ENCODE measurements at regions not wholly inside any gene's neighbourhood (a gene's known extent, or its start where the extent isn't known, plus 50 kb on each side); places are given as distances from the start of the nearest gene placed in this dataset.

DNA sequence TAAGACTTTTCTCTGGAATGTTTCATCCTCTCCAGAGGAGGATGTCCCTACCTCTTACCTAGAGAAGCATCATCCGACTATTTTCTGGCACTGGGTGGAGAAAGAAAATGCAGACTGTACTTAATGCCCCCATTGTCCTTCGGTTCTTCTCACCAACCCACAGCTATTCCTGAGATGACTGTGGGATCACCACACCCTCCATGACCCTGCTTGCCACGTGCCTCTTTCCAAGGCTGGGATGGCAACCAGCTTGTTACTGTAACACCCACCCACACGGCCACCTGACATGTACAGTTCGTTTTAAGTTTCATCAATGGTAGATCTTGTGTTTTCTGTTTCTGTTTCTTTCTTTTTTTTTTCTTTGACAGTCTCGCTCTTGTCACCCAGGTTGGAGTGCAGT lies 365.2 kb downstream of the FBXO15 start:
- TF ChIP-seq, protein P1, sequence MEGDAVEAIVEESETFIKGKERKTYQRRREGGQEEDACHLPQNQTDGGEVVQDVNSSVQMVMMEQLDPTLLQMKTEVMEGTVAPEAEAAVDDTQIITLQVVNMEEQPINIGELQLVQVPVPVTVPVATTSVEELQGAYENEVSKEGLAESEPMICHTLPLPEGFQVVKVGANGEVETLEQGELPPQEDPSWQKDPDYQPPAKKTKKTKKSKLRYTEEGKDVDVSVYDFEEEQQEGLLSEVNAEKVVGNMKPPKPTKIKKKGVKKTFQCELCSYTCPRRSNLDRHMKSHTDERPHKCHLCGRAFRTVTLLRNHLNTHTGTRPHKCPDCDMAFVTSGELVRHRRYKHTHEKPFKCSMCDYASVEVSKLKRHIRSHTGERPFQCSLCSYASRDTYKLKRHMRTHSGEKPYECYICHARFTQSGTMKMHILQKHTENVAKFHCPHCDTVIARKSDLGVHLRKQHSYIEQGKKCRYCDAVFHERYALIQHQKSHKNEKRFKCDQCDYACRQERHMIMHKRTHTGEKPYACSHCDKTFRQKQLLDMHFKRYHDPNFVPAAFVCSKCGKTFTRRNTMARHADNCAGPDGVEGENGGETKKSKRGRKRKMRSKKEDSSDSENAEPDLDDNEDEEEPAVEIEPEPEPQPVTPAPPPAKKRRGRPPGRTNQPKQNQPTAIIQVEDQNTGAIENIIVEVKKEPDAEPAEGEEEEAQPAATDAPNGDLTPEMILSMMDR (IDR thresholded peaks at IDR 0.05; ENCODE audit: unreplicated experiment), result no peak
- Mint-ChIP-seq H3K27ac (no peak overlapping the region), H3K4me3 (no peak overlapping the region), H3K4me1 (peaks cover 1% of the 10 kb centered on the region), H3K9me3 (peaks cover 4% of the 10 kb centered on the region), H3K36me3 (no peaks in the 10 kb centered on the region), H3K27me3 (ENCODE audit: low read depth) (peaks cover 13% of the 10 kb centered on the region)
- no peak for DNase-seq (ENCODE audit: low spot score in 2 of 2, unreplicated experiment in 2 of 2)

GRCh38 chr18:73780218-73780617 lies 367.4 kb downstream of the FBXO15 start:
- H3K27me3 Mint-ChIP-seq (ENCODE audit: low read depth), result peaks cover 13% of the 10 kb centered on the region

DNA sequence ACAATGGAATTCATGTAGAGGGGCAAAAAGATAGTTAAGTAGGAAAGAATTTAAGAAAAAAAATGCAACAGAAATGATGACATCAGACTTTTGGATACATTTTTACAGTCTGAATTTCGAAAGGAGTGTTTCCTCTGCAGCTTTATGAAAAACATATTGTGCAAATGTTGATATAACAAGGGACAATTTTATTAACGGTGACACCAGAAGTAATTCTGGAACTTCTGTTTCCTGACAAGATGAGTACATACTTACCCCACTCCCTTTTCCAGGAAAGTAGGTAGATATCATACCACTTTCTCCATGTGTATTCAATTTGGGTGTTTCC lies 369.6 kb downstream of the FBXO15 start:
- Mint-ChIP-seq H3K36me3 (no peaks in the 10 kb centered on the region), H3K4me1 (peaks cover 1% of the 10 kb centered on the region), H3K27ac (no peak overlapping the region), H3K27me3 (ENCODE audit: low read depth) (peaks cover 16% of the 10 kb centered on the region), H3K4me3 (no peak overlapping the region), H3K9me3 (no peaks in the 10 kb centered on the region)
- DNase-seq (ENCODE audit: low spot score in 2 of 2, unreplicated experiment in 2 of 2), result no peak
- TF ChIP-seq, protein P1 (IDR thresholded peaks at IDR 0.05; ENCODE audit: unreplicated experiment), result no peak

More at GRCh38 chr18:73780218-73780617, 367.4 kb downstream of the FBXO15 start:
- Mint-ChIP-seq H3K4me3 (no peak overlapping the region), H3K9me3 (peaks cover 4% of the 10 kb centered on the region), H3K4me1 (peaks cover 1% of the 10 kb centered on the region), H3K27ac (no peak overlapping the region), H3K36me3 (no peaks in the 10 kb centered on the region)
- TF ChIP-seq, protein P1 (IDR thresholded peaks at IDR 0.05; ENCODE audit: unreplicated experiment), result no peak
- no peak for DNase-seq (ENCODE audit: low spot score in 2 of 2, unreplicated experiment in 2 of 2)

DNA sequence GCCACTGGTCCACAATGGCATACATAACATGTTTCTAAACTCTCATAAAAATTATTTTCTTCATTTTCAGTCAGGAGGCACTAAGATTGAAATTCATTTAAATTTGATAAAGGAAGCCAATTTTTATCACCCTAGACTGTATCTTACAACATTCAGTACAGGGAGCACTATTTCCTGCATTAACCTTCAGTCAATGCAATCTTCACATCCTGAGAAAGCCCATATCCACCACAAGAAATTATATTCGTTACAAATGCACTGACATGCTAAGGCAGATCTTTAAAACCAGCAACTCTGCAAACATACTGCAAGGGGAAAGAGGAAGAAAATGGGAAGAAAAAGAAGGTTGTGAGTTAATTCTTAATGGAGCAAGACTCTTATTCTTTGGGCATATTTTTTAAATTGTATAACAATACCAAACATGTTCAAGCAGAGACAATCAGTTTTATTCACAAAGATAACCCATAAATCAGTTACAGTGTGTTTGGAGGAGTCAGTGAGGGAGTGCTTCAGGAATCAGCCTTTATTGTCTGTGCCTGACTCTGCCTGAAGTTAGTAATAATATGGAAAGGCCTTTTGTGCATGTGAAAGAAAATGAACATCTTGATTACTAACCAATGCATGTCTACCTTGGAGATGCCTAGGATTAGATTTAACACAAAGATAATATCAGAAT lies 370.1 kb downstream of the FBXO15 start:
- Mint-ChIP-seq H3K27me3 (ENCODE audit: low read depth) (peaks cover 16% of the 10 kb centered on the region), H3K36me3 (no peaks in the 10 kb centered on the region), H3K9me3 (no peaks in the 10 kb centered on the region), H3K4me3 (no peak overlapping the region), H3K27ac (no peak overlapping the region), H3K4me1 (peaks cover 4% of the 10 kb centered on the region)
- no peak for DNase-seq (ENCODE audit: low spot score in 2 of 2, unreplicated experiment in 2 of 2)
- TF ChIP-seq, protein P1 (IDR thresholded peaks at IDR 0.05; ENCODE audit: unreplicated experiment), result no peak

DNA sequence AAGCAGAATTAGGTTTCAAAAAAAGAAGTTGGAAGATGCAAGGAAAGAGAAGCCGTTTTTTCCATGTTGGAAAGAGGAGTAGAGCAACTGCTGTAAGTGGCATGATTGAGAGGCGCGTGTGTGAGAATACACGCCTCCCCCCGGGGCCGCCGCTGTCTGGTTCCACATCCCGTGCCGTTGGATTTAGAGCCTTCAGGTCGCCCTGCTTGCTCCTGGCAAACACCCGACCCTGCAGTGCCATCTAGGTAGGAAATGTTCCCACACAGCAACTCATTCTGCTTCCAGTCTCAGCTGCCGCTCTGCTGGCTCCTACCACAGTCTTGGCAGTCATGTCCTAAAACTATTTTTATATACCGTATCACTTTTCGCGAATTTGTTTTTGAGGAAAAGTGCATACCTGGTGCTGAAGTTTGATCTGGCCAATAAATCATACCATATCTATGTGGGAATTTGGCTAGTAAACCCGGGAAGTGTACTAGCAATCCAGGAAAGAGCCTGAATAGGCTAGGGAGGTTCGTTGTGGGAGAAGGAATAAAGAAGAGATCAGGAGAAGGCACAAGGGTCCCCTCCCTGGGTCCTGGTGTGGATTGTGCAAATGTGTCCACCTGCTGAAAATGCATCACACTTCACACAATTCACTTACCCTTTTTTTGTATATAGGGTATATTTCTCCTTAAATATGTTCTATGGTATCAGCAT lies 372.7 kb downstream of the FBXO15 start:
- Mint-ChIP-seq H3K27me3 (ENCODE audit: low read depth) (peaks cover 10% of the 10 kb centered on the region), H3K4me1 (peaks cover 4% of the 10 kb centered on the region), H3K9me3 (no peaks in the 10 kb centered on the region), H3K4me3 (no peak overlapping the region), H3K36me3 (no peaks in the 10 kb centered on the region), H3K27ac (no peak overlapping the region)
- TF ChIP-seq, protein P1 (IDR thresholded peaks at IDR 0.05; ENCODE audit: unreplicated experiment), result no peak
- DNase-seq (ENCODE audit: low spot score in 2 of 2, unreplicated experiment in 2 of 2), result no peak
